ENCODE measurements at regions not wholly inside any gene's neighbourhood (a gene's known extent, or its start where the extent isn't known, plus 50 kb on each side); places are given as distances from the start of the nearest gene placed in this dataset.
"Not testable (repeated sequence)": the region's sequence is repeated elsewhere in the genome, so short reads cannot be mapped to it uniquely, and the experiment has no call there.

- no peak for TF ChIP-seq CTCF (IDR thresholded peaks at IDR 0.05; ENCODE audit: insufficient read depth, missing control alignments)
- DNase-seq (ENCODE audit: insufficient read length, low spot score): no peak
These were observed 56.0 kb upstream of the SORCS2 start for GRCh38 chr4:7136351-7136750.

DNA sequence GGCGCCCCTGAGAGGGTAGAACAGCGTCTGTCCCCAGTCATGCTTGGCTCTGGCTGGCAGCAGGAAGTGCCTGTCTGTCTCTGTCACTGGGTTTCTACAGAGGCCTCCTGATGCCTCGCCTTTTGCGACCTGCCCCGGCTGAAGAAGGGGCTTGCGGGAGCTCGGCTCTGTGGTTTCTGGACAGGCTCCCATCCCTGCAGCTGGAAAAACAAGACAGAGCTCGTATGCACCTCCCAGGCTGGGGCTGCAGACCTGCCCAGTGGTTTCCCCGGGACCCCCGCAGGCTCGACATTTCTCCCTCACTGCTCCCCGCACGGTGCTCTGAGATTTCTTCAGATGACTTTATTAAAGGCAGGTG is 57.0 kb upstream of the SORCS2 start:
- TF ChIP-seq CTCF (IDR thresholded peaks at IDR 0.05; ENCODE audit: insufficient read depth, missing control alignments): no peak
- no peak for FAIRE-seq
- DNase-seq (ENCODE audit: insufficient read length, low spot score): no peak

More at GRCh38 chr4:7136351-7136750, 56.0 kb upstream of the SORCS2 start:
- FAIRE-seq: no peak

DNA sequence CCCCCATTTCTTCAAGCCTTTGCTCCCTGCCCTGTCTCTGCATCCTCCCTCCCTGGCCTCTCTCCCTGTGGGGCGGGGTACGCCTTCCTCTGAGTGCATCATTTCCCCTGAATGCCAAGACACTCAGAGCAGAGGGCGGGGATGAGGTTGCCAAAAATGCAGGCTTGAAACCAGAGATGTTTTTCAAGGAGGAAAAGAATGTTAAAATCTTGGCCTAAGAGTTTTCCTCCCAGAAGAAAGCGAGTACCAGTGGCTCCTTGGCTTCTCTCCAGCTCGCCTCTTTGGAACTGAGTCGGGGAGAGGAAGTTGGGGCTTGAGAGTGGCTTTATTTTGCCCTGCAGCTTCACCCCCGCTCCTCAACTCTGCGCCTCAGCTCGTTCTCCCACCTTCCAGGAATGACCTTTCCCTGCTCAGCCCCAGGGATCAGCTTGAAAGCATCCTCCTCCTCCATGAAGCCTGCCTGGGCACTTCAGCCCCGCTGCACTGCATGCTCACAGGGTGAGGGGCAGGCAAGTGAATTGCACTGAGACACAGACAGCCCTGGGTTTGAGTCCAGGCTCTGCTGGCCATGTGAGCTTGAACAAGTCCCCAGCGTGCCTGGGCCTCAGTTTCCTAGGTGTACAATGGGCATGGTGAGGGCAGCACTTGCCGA is 57.5 kb upstream of the SORCS2 start:
- TF ChIP-seq CTCF (IDR thresholded peaks at IDR 0.05; ENCODE audit: insufficient read depth, missing control alignments): no peak
- DNase-seq (ENCODE audit: insufficient read length, low spot score): no peak

DNA sequence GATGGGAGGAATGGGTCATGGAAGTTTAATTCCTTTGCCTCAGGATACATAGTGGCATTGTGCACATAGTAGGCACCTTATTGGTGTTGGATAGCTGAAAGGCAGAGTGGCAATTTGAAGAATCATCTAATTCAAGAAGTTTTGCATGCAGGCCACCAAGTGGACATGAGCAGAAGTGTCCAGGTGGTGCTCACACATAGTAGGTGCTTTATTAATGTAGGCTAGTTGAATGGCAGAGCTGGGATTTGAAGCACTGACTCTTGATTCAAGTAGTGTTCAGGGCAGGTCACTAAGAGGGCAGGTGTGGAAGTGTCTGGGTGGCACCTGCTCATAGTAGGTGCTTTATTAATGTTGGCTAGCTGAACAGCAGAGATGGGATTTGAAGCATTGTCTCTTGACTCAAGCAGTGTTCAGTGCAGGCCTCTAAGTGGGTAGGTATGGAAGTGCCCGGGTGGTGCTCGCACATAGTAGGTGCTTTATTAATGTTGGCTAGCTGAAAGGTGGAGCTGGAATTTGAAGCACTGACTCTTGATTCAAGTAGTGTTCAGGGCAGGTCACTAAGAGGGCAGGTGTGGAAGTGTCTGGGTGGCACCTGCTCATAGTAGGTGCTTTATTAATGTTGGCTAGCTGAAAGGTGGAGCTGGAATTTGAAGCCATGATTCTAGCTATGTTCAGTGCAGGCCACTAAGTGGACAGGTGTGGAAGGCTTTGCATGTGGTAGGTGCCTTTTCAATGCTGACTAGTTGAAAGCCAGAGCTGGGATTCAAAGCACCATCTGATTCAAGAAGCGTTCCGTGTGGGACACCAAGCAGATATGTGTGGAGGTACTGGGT is 58.3 kb upstream of the SORCS2 start:
- FAIRE-seq; DNase-seq (ENCODE audit: insufficient read length, low spot score): not testable (repeated sequence)

More for the DNA sequence above, 57.5 kb upstream of the SORCS2 start:
- FAIRE-seq: no peak

DNA sequence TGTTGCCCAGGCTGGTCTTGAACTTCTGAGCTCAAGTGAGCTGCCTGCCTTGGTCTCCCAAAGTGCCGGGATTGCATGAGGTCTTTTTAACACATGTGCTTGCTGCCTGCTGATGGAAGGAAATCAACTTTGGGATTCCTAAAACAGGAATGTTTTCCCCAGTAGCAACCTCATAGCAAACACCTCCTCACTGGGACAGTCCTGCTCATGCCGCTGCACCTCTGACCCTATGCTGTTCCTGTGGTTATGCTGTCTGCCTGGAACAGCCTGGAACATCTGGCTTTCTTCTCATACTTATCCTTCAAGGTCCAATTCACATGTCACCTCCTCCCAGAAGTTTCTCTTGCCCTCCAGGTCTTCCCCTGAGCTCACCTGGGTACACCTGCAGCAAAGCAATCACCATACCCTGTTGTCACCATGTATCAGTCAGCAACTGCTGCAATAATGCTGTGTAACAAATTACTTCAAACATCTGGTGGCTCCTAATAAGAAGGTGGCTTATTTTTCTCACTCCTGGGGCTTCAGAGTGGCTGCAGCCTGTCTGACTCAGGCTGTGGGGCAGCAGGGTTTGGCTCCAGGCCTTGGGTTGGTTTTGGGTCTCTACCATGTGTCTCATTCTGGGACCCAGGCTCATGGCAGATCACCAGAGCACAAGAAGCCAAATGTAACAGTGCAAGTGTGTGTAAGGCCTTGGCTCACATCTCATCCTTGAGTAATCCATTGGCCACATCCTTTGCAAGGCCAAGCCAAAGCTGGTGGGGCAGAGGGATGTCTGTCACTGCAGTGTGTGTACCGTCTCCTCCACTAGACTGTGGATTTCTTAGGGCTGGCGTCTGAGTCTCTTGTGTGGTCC is 59.4 kb upstream of the SORCS2 start:
- DNase-seq (ENCODE audit: insufficient read length, low spot score) (no peak), FAIRE-seq (no peak)
- no peak for TF ChIP-seq CTCF (IDR thresholded peaks at IDR 0.05; ENCODE audit: insufficient read depth, missing control alignments)

DNA sequence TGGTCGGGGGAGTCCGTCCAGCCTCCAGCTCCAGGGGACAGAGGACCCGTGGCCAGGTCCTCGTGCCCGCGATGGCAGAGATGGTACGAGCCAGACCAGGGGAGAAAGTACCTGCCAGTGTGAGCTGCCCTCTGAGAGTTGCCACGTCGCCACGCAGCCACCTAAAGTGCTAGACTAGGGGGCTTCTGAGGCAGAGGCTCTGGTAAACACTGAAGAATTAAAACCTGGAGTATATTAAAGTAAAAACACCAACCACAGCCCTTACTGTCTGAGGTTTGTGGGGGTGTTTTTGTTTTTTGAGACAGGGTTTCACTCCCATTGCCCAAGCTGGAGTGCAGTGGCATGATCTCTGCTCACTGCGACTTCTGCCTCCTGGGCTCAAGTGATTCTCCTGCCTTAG is 60.1 kb upstream of the SORCS2 start:
- TF ChIP-seq CTCF (IDR thresholded peaks at IDR 0.05; ENCODE audit: insufficient read depth, missing control alignments): no peak
- no peak for FAIRE-seq

DNA sequence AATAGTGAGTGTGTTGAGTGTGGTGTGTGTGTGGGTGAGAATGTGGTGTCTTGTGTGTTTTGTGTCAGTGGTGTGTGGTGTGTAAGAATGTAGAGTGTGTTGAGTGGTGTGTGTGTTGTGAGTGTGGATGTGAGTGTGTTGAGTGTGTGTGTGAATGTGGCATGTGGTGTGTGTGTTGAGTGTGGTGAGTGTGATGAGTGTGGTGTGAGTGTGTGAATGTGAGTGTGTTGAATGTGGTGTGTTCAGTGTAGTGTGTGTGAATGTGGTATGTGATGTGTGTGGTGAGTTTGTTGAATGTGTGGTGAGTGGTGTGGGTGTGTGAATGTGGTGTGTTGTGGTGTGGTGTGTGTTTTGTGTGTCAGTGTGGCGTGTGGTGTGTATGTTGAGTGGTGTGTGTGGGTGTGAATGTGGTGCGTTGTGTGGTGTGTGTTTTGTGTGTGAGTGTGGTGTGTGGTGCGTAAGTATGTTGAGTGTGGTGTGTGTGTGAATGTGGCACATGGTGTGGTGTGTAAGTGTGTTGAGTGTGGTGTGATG is 60.8 kb upstream of the SORCS2 start:
- DNase-seq (ENCODE audit: insufficient read length, low spot score) (no peak), FAIRE-seq (no peak)
- TF ChIP-seq CTCF (IDR thresholded peaks at IDR 0.05; ENCODE audit: insufficient read depth, missing control alignments): no peak

More for the DNA sequence above, 60.1 kb upstream of the SORCS2 start:
- DNase-seq (ENCODE audit: insufficient read length, low spot score): no peak
